GM19452 (cell line): ENCODE measurements at regions not wholly inside any gene's neighbourhood (a gene's known extent, or its start where the extent isn't known, plus 50 kb on each side); places are given as distances from the start of the nearest gene placed in this dataset.
"Not testable (repeated sequence)": the region's sequence is repeated elsewhere in the genome, so short reads cannot be mapped to it uniquely, and the experiment has no call there.

ENCODE experiments used
- ATAC-seq: cut with Tn5 transposase; IDR thresholded peaks from one replicate; pipeline ENCODE4 v1.9.1; 2021; ENCODE audit not compliant: unreplicated experiment

DNA sequence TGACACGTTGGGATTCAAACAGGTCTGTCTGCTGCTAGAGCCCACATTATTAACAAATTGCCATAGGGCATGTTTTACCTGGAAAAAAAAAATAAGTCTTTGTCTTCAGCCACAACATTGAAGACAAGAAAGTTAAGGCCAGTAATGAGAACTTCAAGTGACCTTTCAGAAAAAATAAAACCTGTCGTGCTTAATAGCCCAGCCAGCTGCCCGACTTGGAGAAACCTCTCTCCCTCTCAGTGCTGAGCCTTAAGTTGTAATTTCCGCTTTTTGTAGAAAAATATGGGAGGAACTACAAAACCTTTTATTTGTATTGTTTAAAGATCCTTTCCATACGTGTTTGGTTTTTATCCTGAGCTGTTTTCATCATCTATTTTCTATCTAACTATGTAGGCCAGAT lies 454.3 kb upstream of the SLITRK6 start:
- ATAC-seq: not testable (repeated sequence)

DNA sequence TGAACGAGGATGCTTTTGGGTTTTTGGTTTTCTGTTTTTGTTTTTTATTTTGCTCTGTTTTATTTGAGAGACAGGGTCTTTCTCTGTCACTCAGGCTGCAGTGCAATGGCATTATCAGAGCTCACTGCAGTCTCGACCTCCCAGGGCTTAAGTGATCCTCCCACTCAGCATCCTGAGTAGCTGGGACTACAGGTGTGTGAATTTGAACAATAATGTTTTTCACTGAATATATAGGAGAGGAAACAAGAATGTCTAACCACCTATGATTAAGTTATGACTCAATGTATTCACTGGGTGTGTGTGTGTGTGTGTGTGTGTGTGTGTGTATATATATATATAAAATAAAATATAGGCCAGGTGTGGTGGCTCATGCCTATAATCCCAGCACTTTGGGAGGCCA lies 456.6 kb upstream of the SLITRK6 start:
- not testable (repeated sequence) for ATAC-seq

DNA sequence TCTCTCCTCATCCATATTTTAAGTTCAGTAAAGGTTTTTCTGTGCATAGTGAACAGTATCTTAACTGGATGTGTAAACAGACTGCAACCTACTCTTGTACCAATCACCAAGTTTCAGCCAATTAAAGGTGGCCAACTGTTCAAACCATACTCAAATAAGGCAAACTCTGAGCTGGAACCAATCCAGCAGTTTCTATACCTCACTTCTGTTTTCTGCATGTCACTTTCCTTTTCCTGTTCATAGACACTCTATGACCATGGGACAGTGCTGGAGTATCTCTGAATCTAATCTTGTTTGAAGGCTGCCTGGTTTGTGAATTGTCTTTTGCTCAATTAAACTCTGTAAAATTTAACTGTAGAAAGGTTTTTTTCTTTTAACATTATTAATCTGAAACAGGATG lies 470.3 kb upstream of the SLITRK6 start:
- no peak for ATAC-seq

DNA sequence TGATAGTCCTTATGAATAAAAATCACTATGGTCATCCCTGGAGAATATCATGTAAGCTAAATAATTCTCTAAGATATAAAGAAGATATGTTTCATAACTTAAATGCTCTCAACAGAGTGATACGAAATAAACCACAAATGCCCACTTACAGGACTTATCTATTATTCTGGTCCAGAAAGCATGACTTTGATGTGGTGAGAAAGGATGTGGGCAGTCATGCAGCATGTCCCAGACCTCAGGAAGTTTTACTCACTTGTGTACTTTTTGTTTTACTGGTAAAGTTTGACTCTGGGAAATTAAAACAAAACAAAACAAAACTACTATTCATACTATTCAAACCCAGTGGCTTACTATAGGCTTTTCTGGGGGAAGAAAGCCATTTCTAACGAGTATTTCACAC lies 483.2 kb upstream of the SLITRK6 start:
- no peak for ATAC-seq

DNA sequence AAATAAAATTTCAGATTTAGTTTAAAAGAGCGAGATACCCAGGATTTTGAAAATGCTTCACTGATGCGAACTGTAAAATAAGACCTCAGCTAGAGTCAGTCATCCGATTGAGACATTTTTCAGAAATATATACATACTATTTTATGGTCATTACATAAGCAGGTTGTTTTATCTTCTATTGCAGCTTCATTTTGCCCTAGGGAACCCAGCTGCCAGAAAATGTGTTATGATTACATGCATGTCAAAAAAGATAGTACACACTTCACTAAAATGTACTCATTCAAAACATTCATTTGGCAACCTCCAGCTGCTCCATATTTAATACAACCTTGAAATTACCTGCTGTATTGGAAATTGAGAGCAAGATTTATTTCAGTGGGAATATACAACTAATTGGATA lies 483.8 kb upstream of the SLITRK6 start:
- ATAC-seq: no peak

DNA sequence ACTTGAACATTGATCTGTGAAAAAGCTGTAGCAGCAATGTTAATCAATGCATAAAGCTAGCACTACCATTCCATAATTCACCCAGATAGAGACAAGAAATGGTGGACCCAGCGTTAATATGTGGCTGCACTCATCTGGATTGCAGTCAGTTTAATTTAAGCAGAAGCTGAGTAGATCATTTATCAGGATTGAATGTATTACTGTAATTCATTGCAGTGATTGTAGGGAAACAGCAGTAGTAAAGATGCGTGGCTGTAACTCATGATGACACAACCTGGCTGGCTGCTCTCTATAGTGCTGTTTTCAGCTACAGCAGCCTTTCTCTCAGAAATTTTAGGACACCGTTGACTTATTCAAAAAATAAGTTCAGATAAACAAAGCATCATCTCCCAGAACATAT lies 499.5 kb upstream of the SLITRK6 start:
- no peak for ATAC-seq

DNA sequence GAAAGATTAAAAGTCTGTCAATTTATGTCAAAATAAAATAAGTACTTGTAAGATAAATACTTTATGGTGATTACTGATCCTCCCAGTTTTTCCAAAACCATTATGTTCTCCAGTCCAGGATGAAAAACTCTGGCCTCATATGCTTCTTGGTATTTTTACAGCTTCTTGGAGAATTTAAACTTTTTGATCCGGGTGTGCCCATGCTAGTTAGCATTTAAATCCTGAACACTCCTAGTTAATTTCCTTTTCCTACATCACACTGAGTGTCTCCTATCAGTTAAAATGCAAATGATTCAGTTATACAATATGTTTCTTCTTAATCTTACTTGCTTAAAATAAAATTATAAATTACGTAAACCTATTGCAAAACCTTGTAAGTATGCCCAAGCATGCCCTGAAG lies 499.9 kb upstream of the SLITRK6 start:
- ATAC-seq: no peak

DNA sequence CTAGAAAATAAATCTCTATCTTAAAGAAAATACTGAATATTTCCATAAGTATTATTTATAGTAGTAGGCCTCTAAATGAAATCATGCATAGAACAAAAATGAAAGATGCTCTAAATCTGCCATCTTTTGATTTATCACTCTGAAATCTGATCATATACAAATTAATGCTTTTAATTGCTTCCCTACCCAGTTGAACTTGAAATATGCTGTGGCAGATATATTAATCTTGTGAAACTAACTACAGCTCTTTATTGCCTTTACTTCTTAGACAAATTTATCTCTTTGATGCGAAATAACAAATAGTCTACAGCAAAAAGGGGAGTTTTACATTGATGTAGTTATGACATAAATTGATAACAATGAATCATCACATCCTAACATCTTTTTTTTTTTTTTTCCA lies 510.7 kb upstream of the SLITRK6 start:
- no peak for ATAC-seq

DNA sequence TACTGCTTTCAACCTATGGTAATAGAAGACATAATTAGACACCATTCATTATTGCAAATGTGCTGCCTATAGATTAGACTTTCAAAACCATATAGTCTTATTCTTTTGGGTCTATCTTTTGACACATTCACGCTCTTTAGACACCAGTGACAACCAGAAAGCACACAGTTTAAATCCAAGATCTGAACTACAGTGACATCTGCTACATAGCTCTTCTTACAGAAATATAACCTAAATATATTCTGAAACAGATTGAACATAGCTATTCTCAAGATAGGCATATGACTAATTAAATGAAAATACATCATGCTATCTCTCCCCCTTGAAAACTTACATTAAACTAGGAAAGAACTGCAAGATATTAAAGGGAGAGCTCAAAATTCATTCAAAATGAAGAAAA lies 514.2 kb upstream of the SLITRK6 start:
- ATAC-seq: no peak

DNA sequence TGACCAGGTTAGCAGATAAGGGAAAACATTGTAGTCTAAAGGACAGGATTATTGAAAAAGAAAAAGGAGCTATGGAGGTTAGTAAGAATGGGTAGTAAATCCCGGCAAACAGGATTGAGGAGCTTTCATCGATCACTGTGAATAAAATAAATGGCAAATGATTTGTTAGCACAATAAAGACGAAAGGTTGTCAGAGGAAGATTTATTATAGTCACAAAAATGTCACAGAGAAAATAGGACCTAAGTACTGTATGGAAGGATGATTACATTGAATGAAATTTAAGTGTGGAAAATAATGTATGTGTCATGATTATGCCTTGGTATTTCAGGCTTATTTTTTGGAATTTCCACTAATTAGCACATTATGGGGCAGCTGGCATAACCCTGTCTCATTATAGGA lies 519.2 kb upstream of the SLITRK6 start:
- ATAC-seq: no peak

DNA sequence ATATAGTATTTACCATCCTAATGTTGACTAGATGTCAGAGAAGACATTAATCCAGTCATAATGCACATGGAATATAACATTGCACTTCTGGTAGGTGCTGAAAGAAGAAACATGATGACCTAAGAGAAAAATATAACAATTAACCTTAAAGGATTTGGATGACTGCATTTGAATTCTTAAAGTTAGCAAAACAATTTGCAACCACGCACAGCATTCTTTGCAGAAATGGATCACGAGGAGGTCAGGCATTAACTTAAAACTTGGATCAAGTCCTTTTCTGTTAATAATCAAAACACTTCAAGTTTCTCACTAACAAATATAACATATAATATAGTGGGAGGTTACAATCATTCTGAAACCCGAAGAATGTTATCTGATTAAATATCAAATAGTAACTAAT lies 525.0 kb upstream of the SLITRK6 start:
- ATAC-seq: no peak

DNA sequence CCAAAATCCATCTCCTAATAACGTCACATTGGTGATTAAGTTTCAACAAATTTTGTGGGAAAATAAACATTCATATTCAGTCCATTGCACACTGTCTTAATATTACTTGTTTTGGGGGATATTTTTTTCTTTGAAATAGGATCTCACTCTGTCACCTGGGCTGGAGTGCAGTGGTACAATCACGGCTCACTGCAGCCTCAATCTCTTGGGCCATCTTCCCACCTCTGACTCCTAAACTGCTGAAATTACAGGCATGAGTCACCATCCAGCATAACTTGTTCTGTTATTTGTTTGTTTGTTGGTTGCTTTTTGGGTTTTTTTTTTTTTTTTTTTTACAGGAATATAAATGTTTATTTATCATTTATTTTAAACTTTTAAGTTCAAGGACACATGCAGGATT lies 556.1 kb upstream of the SLITRK6 start:
- ATAC-seq: no peak

DNA sequence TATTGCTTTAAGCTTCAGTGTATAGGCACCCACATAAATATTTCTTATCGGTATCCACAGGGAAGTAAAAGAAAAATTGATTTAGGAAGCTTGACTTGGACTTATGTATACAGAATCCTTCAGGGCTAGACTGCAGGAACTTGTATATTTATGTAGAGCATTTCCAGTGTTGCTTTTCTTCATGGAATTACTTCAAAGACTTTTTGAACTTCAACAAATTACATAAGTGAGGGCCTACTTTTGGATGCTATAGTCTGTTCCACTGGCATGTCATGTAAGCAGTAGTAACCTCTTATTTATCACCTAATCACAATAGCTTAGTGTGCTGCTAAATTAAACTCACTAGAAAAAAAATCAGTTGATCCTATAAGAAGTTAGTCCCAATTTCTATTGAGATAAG lies 557.9 kb upstream of the SLITRK6 start:
- ATAC-seq: no peak

DNA sequence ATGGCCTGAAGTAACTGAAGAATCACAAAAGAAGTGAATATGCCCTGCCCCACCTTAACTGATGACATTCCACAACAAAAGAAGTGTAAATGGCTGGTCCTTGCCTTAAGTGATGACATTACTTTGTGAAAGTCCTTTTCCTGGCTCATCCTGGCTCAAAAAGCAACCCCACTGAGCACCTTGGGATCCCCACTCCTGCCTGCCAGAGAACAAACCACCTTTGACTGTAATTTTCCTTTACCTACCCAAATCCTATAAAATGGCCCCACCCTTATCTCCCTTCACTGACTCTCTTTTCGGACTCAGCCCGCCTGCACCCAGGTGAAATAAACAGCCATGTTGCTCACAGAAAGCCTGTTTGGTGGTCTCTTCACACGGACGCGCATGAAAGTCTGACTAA lies 564.5 kb upstream of the SLITRK6 start:
- ATAC-seq: not testable (repeated sequence)

DNA sequence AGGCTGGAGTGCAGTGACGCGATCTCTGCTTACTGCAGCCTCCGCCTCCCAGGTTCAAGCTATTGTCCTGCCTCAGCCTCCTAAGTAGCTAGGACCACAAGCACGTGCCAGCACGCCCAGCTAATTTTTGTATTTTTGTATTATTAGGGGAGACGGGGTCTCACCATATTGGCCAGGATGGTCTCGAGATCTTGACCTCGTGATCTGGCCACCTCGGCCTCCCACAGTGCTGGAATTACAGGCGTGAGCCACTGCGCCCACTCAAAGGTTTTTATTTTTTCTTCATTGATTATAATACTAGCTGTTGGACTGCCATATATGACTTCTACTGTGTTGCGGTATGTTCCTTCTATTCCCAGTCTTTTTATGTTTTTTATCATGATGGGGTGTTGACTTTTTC lies 569.7 kb upstream of the SLITRK6 start:
- ATAC-seq: no peak

DNA sequence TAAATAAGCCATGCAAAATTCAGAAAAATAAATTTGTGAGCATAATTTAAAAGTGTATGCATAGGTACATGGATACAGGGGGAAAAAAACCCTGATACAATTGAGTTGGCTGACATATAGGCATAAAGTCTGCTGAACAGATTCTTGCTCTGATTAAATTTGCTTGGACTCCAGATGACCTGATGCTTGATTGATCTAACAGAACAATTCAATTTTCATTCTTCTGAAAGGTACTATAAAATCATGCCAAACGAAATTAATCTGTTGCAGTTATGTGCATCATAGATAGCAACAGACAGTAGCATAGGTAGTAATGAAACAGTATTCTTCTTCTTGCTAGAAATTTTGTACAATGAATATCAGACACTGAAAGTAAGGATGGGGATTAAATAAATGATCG lies 578.2 kb upstream of the SLITRK6 start:
- no peak for ATAC-seq

DNA sequence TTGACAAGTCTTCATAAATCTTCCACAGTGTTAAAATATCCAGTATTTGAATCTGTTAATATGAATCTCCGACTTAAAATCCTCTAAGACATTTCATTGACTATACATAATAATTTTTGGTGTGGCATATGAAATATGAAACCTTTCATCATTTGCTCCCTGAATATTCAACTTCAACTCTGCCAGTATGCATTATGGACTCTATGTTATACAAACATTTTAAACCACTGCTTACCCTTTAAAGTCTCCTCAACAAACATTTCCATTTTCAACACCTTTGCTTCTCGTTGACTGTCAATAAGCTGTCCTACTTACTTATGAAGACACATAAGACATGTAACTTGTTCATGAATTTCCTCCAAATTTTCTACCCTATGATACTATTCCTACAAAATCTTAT lies 579.4 kb upstream of the SLITRK6 start:
- ATAC-seq: no peak

DNA sequence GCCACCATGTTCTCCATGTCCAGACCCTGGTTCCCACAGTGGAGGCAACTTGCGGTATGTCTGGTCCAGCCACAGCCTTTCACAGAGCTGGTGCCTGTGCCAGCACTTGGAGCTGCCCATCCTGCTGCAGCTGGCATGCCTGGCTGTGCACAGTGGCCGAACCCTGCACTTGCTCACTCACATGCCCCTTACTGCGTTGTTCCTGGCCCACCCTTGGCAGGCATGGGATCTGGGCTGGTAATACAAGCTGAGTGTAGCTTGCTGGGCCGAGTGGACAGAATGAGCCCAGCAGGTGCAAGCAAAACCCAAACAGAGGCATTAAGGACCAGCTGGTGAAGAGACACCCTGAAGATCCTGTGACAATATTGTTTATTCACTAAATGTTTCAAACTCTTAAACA lies 583.9 kb upstream of the SLITRK6 start:
- no peak for ATAC-seq

DNA sequence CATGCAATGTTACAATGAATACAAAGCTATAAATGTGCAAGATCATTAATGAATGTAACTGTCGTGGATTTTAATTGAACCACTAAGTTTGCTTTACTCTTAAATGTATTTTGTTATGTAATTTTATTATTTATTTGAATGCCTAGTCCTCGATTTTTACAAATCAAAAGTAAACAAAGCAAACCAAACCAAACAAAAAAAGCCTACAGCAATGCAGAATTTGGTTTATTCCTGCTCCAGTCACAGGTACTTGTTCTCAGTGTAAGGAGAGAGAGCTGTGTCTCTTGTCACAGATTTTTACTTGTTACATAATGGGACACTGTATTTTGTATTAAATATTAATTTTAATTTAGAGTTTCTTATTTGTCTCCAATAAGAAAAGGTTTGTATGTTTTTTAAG lies 584.3 kb upstream of the SLITRK6 start:
- no peak for ATAC-seq

DNA sequence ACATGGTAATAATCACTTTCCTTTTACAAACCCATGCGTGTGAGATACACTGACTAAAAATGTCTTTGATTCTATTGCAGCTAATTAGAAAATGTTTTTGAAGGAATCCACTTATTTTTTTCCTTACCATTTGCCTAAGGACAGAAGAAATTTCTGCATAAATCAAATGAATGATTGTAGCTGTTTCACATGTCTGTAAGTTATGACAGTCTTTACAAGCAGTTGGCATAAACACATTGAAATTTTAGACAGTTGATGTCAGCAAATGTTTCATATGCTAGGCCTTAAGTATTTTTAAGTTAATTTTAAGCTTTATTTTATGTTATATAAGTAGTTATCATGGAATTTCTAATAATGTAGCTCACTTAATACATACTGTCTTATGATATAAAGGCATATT lies 598.4 kb upstream of the SLITRK6 start:
- ATAC-seq: no peak

DNA sequence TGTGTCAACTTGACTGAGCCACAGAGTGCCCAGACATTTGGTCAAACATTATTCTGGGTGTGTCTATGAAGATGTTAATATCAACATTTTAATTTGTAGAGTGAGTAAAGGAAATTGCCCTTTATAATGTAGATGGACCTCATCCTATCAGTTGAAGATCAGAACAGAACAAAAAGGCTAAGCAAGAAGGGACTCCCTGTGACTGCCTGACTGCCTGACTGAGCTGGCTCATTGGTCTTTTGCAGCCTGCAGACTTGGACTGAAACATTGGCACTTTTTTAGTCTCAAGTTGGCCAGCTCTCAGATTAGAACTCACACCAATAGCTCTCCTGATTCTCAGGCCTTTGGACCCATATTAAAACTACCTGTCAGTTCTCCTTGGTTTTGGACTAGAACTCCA lies 600.4 kb upstream of the SLITRK6 start:
- ATAC-seq: no peak

DNA sequence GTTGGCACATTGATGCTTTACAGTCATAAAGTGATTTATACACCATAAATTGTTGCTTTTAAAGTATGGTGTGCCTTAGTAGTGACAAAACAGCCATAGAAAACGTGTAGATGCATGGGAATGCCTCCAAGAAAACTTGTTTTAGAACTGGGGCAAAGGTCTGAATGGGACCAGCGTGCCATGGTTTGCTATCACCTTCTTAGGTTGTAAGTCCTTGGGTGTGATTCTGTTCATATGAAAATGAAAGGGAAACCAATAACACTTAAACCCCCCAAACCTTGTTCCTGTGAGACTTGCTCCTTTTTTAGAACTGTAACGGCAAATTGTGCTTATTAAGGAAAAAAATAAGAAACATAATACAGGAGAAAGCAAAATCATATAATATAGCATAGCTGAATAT lies 603.3 kb upstream of the SLITRK6 start:
- no peak for ATAC-seq

DNA sequence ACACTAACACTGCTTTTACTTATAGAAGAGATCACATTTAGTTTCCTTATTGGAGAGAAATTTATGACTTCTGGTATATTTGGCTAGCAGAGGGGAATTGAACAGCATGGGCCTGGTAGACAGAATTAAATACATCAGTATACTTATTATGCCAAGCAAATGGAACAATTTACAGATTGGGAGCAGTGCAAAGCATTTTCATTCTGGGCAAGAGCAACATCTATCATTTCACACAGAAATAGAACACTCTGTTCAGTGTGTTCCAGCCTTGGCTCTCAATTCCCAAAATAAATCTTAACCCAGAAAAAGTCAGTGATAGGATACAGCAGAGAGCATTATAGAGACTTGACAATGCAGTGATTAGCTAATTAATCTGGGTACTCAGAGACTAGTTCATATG lies 604.0 kb upstream of the SLITRK6 start:
- ATAC-seq: no peak
